Jurkat, Clone E6-1 (cell line): ENCODE measurements at regions not wholly inside any gene's neighbourhood (a gene's known extent, or its start where the extent isn't known, plus 50 kb on each side); places are given as distances from the start of the nearest gene placed in this dataset.

ENCODE experiments used
- DNase-seq: peaks from one replicate; pipeline ENCODE4 v3.0.0-alpha.2; 2011; ENCODE audit warnings: low read depth, low spot score
- H3K4me3 ChIP-seq: 2 replicates; pipeline ENCODE4 v1.5.1; 2011; ENCODE audit warnings: mild to moderate bottlenecking, low read length, control low read depth, moderate library complexity

GRCh38 chr1:186620566-186621350 is 59.5 kb downstream of the PTGS2 start:
- DNase-seq: peak; percentile 70

GRCh38 chr1:186618401-186619170 is 61.6 kb downstream of the PTGS2 start:
- DNase-seq: peak; percentile 87
- peak overlapping the region; percentile 36 for H3K4me3 ChIP-seq

More at GRCh38 chr1:186620566-186621350, 59.5 kb downstream of the PTGS2 start:
- H3K4me3 ChIP-seq: no peak overlapping the region

DNA sequence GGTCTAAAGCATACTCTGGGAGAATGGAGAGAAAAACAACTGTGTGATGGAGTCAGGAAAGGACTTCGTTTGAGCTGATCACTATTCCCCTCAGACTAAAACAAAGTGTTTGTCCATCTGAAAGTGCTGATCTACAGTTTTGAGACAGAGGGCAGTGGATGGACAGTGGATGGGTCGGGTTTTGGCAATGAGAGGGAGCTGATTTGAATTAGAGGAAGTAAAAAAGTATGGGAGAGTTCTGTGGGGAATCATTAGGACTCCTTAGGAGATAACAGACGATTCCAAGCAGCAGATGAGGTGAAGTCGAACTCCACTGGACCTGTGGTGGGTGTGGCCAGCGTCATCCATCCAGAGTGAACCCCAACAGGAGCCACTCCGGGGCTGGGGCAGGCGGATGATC is 62.3 kb downstream of the PTGS2 start:
- peak overlapping the region; percentile 36 for H3K4me3 ChIP-seq
- DNase-seq: no peak

GRCh38 chr1:186616511-186616910 is 63.7 kb downstream of the PTGS2 start:
- no peak overlapping the region for H3K4me3 ChIP-seq
- no peak for DNase-seq

DNA sequence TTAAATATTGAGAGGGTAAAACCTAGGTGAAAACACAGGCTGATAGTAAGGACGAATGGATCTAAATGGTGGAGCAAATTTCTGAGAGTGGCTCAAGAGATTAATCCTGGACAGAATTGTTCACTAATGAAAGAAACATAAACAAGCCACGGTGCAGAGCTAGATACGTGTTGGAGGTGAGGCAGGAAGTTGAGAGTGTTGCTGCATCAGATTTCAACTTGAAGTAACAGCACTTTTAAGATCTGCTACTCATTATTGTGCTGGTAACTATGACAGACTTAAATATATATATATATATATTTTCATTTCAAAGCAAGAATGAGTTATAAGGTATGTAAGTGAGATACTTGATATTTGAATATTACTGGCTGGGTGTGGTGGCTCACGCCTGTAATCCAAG is 64.9 kb downstream of the PTGS2 start:
- DNase-seq: peak; percentile 18
- H3K4me3 ChIP-seq: no peak overlapping the region

DNA sequence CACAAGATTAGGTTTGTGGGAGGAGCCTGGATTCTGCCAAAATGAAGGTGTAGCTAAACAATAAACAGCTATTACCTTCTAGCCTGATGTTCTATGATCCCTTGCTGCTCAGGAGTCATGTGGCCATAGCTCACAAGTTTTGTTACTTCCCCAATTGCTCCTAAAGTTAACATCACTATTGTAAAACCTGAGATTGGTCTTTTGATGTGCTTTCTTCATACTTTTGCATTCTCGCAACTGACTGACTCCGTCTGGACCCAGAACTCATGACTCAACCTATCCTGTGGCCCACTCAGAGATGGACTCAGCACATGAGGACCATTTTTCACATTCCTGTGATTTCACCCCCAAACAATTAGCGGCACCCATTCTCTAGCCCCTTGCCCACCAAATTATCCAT is 69.1 kb downstream of the PTGS2 start:
- no peak overlapping the region for H3K4me3 ChIP-seq
- DNase-seq: no peak

GRCh38 chr1:186609183-186609582 is 71.0 kb downstream of the PTGS2 start:
- no peak for DNase-seq

DNA sequence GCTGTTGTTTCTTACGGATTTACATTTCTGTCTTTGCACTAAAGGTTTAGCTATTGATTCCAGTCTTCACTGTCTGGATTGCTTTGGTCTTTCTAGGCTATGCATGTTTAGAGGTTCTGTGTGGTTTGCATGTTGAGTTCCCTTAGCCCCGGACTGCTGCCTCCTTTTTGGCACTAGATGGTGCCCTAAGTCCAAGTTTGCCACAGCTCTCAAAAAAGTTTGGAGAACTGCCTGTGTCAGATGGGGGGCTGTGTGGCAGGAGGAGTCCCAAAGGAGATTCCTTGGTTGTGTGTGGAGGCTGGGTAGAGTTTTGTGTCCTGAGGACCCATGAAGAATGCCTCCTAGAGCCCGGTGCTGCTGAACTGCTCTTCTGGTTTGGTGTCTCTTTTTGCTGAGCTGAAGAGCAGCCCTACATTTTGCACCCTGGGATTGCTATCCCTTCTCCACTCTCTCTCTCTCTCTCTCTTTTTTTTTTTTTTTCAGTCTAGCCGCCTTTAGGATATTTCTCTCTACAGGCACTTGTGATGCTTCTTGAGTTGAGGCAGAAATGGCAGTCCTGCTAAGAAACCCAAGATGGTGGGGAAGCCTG is 74.4 kb downstream of the PTGS2 start:
- no peak overlapping the region for H3K4me3 ChIP-seq
- DNase-seq: peak; percentile 31

More at GRCh38 chr1:186609183-186609582, 71.0 kb downstream of the PTGS2 start:
- H3K4me3 ChIP-seq: no peak overlapping the region

- no peak overlapping the region for H3K4me3 ChIP-seq
- DNase-seq: no peak
These were observed 84.3 kb downstream of the PTGS2 start for GRCh38 chr1:186595969-186596368.

DNA sequence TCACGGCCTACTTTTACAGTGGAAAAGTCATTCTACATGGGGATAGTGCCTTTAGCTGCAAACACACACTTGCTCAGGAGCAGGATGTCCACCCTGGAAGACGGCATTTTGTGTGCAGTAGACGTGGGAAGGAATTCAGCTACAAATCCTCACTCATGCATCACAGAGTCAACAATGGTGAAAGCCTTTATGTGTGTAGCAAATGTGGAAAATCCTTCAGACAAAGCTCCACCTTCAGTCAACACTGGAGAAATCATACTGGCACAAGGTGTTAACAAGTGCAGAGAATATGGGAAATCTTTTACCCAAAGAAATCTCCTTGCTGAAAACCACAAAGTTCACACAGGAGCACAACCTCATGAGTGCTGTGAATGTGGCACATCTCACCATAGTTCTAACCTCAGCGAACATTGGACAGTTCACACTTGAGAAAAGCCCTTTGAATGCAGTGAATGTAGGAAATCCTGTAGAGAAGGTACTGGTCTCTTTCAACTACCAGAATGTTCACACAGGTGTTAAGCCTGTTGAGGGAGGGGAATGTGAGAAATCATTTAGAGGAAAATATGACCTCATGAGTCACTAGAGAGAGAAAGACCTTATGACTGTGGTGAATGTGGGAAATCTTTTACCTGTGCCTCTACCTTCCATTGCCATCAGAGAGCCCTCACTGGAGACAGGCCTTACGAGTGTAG is 101.8 kb downstream of the PTGS2 start:
- no peak overlapping the region for H3K4me3 ChIP-seq
- peak; percentile 16 for DNase-seq

GRCh38 chr1:186577633-186578032 is 102.6 kb downstream of the PTGS2 start:
- no peak overlapping the region for H3K4me3 ChIP-seq

GRCh38 chr1:186577216-186577615 is 103.0 kb downstream of the PTGS2 start:
- no peak for DNase-seq
- H3K4me3 ChIP-seq: no peak overlapping the region

More at GRCh38 chr1:186577633-186578032, 102.6 kb downstream of the PTGS2 start:
- DNase-seq: no peak

DNA sequence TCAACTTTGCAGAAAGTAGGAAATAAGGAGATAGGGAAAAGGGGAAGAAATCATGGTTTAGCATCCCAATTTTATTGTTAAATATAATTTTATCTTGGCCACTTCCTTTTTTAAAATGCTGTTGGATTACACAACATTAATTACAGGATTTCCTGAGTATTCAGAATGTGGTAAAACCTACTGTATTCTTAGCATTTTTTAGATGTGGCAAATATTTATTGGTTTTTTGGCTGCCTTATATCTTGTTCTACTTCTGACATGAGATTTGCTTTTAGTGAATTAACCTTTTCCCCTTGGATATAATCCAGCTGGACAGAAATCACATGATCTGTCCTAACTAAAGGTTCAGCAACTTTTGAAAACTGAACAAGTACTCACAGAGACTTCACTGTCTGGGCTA is 104.9 kb downstream of the PTGS2 start:
- DNase-seq: no peak
- H3K4me3 ChIP-seq: no peak overlapping the region

DNA sequence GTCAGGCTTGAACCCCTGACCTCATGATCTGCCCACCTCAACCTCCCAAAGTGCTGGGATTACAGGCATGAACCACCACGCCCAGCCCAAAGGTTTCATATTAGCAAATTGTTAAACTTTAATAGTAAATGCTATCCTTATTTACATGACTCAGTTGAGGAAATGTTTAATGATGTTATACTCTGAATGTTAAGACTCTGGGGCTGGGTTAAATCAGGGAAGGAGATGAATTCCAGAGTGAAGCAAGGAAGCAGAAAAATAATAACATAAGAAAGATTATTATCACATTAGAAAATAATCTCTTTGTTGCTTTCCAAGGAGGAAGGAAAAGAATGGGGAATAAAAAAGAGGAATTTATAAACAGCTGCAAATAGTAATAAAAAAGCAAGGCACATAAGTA is 105.3 kb downstream of the PTGS2 start:
- no peak for DNase-seq
- H3K4me3 ChIP-seq: no peak overlapping the region

DNA sequence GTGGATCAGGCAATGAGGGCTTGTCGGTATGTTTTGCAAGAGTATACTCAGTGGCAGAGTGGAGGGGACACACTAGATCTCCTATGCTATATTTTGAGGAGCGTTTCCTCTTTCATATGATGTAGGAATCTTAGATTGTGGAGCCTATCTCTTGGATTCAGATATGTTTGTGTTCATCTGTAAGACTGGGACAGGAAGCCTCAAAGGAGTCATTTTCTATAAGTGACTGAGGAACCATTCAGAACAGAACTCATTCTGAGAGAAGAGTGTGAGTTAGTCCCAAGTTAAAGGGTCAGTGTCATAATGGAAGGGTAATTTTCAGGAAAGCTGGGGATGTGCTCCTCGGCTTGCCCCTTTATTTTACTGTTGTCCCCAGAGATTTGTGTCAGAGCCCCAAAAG is 107.7 kb downstream of the PTGS2 start:
- no peak overlapping the region for H3K4me3 ChIP-seq
- DNase-seq: no peak

GRCh38 chr1:186571771-186572170 is 108.5 kb downstream of the PTGS2 start:
- DNase-seq: no peak
- no peak overlapping the region for H3K4me3 ChIP-seq

- no peak for DNase-seq
These were observed 108.9 kb upstream of the PDC start for GRCh38 chr1:186569856-186570255.

DNA sequence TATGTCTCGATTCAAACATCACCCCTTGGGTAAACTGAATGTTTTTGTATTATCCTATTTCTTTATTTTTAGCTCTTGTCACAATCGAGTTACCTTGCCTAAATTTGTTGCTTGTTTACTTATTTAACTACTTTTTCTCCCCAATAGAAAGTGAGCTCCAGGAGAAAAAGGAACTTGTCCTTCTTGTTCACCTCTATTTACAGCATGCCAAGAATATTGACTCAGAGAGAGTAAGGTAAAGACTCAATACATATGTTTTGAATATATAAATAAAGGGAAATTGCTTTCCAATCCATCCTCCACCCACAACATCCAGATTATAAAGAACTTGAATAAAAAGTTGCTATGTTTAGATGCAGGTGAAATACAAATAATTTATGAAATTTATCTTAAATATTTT is 107.3 kb upstream of the PDC start:
- H3K4me3 ChIP-seq: no peak overlapping the region
- no peak for DNase-seq

More at GRCh38 chr1:186569856-186570255, 108.9 kb upstream of the PDC start:
- H3K4me3 ChIP-seq: no peak overlapping the region

DNA sequence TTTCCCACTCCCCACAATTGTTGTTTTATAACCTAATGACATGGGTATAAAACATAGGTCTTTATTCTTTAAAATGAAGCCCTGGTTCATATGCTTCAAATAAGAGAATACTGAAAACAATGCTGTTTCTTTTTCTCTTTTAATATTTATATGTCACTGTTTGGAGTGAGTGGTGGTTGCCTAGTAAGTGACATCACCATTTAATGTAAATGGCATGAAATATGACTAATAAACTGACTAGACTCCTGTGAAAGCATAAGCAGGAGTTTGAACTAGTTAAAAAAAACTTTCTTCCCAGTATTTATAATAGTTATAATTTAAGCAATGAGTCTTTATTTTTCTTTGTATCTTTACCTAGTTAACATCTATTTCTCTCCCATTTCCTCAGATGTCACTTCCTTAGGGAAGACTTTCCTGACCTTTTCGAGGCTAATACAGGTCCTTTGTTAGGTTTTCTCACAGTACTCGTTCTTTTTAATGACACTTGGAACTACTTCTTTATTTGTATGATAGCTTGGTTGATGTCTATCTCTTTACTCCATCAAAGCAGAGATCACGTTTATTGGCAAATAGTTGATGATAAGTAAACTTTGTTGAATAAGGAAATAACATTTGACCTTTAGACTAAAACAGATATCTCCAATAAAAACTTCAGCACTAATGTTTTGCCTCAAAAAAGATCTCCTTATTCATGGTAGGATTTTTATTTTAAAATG is 105.4 kb upstream of the PDC start:
- no peak overlapping the region for H3K4me3 ChIP-seq
- DNase-seq: no peak
